ENCODE measurements at regions not wholly inside any gene's neighbourhood (a gene's known extent, or its start where the extent isn't known, plus 50 kb on each side); places are given as distances from the start of the nearest gene placed in this dataset.
A peak's percentile ranks its signal among the peaks of the same experiment; 100 is the strongest.

- no peak overlapping the region for H3K27ac ChIP-seq (ENCODE audit: low read depth, low read length)
- H3K4me1 ChIP-seq (ENCODE audit: control insufficient read depth, insufficient read depth, low read length), result no peaks in the 10 kb centered on the region
- Mint-ChIP-seq H3K4me3 (no peak overlapping the region), H3K4me1 (no peaks in the 10 kb centered on the region), H3K9me3 (peaks cover 15% of the 10 kb centered on the region), H3K36me3 (ENCODE audit: low read depth) (no peaks in the 10 kb centered on the region), H3K27me3 (ENCODE audit: insufficient read depth) (no peaks in the 10 kb centered on the region), H3K27ac (no peak overlapping the region)
- no peak overlapping the region for H3K4me3 ChIP-seq (ENCODE audit: low read length)
- no peak for DNase-seq
- 77 to 81% methylated on average over 5 to 10 of the region's 10 CpGs for WGBS, 2 experiments (ENCODE audit: insufficient coverage in 1 of 2, insufficient read length in 1 of 2)
- TF ChIP-seq, protein P1, sequence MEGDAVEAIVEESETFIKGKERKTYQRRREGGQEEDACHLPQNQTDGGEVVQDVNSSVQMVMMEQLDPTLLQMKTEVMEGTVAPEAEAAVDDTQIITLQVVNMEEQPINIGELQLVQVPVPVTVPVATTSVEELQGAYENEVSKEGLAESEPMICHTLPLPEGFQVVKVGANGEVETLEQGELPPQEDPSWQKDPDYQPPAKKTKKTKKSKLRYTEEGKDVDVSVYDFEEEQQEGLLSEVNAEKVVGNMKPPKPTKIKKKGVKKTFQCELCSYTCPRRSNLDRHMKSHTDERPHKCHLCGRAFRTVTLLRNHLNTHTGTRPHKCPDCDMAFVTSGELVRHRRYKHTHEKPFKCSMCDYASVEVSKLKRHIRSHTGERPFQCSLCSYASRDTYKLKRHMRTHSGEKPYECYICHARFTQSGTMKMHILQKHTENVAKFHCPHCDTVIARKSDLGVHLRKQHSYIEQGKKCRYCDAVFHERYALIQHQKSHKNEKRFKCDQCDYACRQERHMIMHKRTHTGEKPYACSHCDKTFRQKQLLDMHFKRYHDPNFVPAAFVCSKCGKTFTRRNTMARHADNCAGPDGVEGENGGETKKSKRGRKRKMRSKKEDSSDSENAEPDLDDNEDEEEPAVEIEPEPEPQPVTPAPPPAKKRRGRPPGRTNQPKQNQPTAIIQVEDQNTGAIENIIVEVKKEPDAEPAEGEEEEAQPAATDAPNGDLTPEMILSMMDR (conservative IDR thresholded peaks at IDR 0.05), result no peak
- H3K9ac ChIP-seq (ENCODE audit: extremely low read depth, low read length, poor library complexity, severe bottlenecking), result no peak overlapping the region
- no peaks in the 10 kb centered on the region for H3K36me3 ChIP-seq (ENCODE audit: control insufficient read depth, insufficient read depth, low read length)
- no peaks in the 10 kb centered on the region for H3K27me3 ChIP-seq (ENCODE audit: control insufficient read depth, insufficient read depth, low read length, poor library complexity, severe bottlenecking)
- peaks cover 7% of the 10 kb centered on the region for H3K9me3 ChIP-seq (ENCODE audit: control insufficient read depth, low read length)
Measured at GRCh38 chr5:7016999-7017747, 303.9 kb downstream of the TENT4A start.

DNA sequence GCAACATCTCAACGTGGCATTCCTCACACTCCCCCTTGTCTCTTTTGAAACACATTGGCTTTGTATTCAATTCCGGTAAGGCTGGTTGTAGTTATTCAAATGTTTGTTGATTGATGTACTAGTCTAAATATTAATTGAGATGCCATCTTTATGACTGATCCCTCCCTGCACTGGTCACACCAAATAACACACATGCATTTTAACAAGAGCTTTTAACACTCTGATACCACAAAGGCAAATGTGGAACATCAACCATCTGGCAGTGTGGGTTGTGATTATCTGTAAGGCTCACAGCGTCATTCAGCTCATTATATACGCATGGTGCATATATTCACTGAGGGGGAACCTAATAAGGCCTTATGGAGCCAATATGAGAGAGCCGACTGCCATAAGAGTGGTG lies 305.0 kb downstream of the TENT4A start:
- Histone ChIP-seq H3K9me3 (ENCODE audit: control insufficient read depth, low read length) (peaks cover 18% of the 10 kb centered on the region), H3K27ac (ENCODE audit: low read depth, low read length) (peak overlapping the region; percentile 43), H3K4me1 (ENCODE audit: control insufficient read depth, insufficient read depth, low read length) (no peaks in the 10 kb centered on the region), H3K27me3 (ENCODE audit: control insufficient read depth, insufficient read depth, low read length, poor library complexity, severe bottlenecking) (no peaks in the 10 kb centered on the region), H3K9ac (ENCODE audit: extremely low read depth, low read length, poor library complexity, severe bottlenecking) (no peak overlapping the region), H3K4me3 (ENCODE audit: low read length) (no peak overlapping the region), H3K36me3 (ENCODE audit: control insufficient read depth, insufficient read depth, low read length) (no peaks in the 10 kb centered on the region)
- Mint-ChIP-seq H3K27ac (no peak overlapping the region), H3K9me3 (peaks cover 25% of the 10 kb centered on the region), H3K4me3 (no peak overlapping the region), H3K4me1 (no peaks in the 10 kb centered on the region), H3K27me3 (ENCODE audit: insufficient read depth) (no peaks in the 10 kb centered on the region), H3K36me3 (ENCODE audit: low read depth) (no peaks in the 10 kb centered on the region)
- TF ChIP-seq, protein P1 (conservative IDR thresholded peaks at IDR 0.05), result no peak
- no peak for DNase-seq
- 83% methylated on average over 1 to 5 of the region's 5 CpGs for WGBS, 2 experiments (ENCODE audit: insufficient coverage in 1 of 2, insufficient read length in 1 of 2)

- Histone ChIP-seq H3K4me3 (ENCODE audit: low read length) (no peak overlapping the region), H3K36me3 (ENCODE audit: control insufficient read depth, insufficient read depth, low read length) (no peaks in the 10 kb centered on the region), H3K4me1 (ENCODE audit: control insufficient read depth, insufficient read depth, low read length) (no peaks in the 10 kb centered on the region), H3K9ac (ENCODE audit: extremely low read depth, low read length, poor library complexity, severe bottlenecking) (no peak overlapping the region), H3K27me3 (ENCODE audit: control insufficient read depth, insufficient read depth, low read length, poor library complexity, severe bottlenecking) (no peaks in the 10 kb centered on the region), H3K9me3 (ENCODE audit: control insufficient read depth, low read length) (peaks cover 19% of the 10 kb centered on the region), H3K27ac (ENCODE audit: low read depth, low read length) (no peak overlapping the region)
- Mint-ChIP-seq H3K36me3 (ENCODE audit: low read depth) (no peaks in the 10 kb centered on the region), H3K9me3 (peaks cover 29% of the 10 kb centered on the region), H3K4me3 (no peak overlapping the region), H3K27me3 (ENCODE audit: insufficient read depth) (no peaks in the 10 kb centered on the region), H3K4me1 (no peaks in the 10 kb centered on the region), H3K27ac (no peak overlapping the region)
- DNase-seq, result no peak
- TF ChIP-seq, protein P1 (conservative IDR thresholded peaks at IDR 0.05), result peak; percentile 53
Measured at GRCh38 chr5:7018601-7019000, 305.4 kb downstream of the TENT4A start.

Data from endodermal cell (in vitro differentiated cells).